Endothelial cell of umbilical vein (primary cell): ENCODE measurements at regions not wholly inside any gene's neighbourhood (a gene's known extent, or its start where the extent isn't known, plus 50 kb on each side); places are given as distances from the start of the nearest gene placed in this dataset.

Experiments used
- BruUV-seq: library from RNA; stranded (reverse); fragments of 400-500 nt; replicated peaks from 2 replicates; lab custom pipeline; 2021; lab: Mats Ljungman, UMichigan
- CTCF ChIA-PET: fragments of 300-600, 350-600 bp; sonication (Branson Sonifier 250); formaldehyde crosslinking; loops from one replicate; lab custom pipeline; 2021; ENCODE audit warnings: antibody characterized with exemption, inconsistent platforms; lab: Charles Lee
- POLR2A ChIA-PET: fragments of 300-600, 350-600 bp; sonication (Branson Sonifier 250); formaldehyde crosslinking; loops from one replicate; lab custom pipeline; 2021; ENCODE audit warnings: antibody characterized with exemption, inconsistent platforms; lab: Charles Lee
- DNase-seq: peaks from one replicate; pipeline ENCODE4 v3.0.0-alpha.2; 2011; ENCODE audit warnings: low read depth, low spot score
- FAIRE-seq: peaks from 2 replicates; lab custom pipeline; 2011; peaks lifted over from hg19 to GRCh38; lab: Jason Lieb, UNC
- H2AFZ ChIP-seq: 2 replicates; pipeline ENCODE4 v1.6.0; 2012; ENCODE audit warnings: low read depth, low read length, control low read depth, inconsistent platforms
- H3K27ac ChIP-seq: 2 replicates; pipeline ENCODE4 v1.5.1; 2011; ENCODE audit warnings: low read depth, mild to moderate bottlenecking, control low read depth, low read length, moderate library complexity; ENCODE audit not compliant: insufficient read depth
- H3K27me3 ChIP-seq, 2 experiments: 2 replicates each; pipeline versions ENCODE4 v1.6.0 to v1.6.1; 2011; ENCODE audit warnings: low read length in 2 of 2, mixed read lengths in 1 of 2; ENCODE audit not compliant: control insufficient read depth in 2 of 2, insufficient read depth in 2 of 2
- H3K36me3 ChIP-seq, 2 experiments: 2 replicates in 1 of 2; 3 replicates in 1 of 2; pipeline ENCODE4 v1.5.1; 2011; ENCODE audit warnings: low read length in 2 of 2, mild to moderate bottlenecking in 1 of 2, moderate library complexity in 1 of 2; ENCODE audit not compliant: control insufficient read depth in 2 of 2, insufficient read depth in 2 of 2; ENCODE audit errors: extremely low read depth in 1 of 2
- H3K4me1 ChIP-seq: 3 replicates; pipeline ENCODE4 v1.5.1; 2011; ENCODE audit warnings: mild to moderate bottlenecking, low read length; ENCODE audit not compliant: control insufficient read depth, insufficient read depth; ENCODE audit errors: extremely low read depth
- H3K4me2 ChIP-seq: 2 replicates; pipeline ENCODE4 v1.6.1; 2011; ENCODE audit warnings: low read length, control low read depth, mixed read lengths; ENCODE audit not compliant: insufficient read depth
- H3K4me3 ChIP-seq, 3 experiments: fragments of 200-600 bp in 1 of 3; sonication (generic), shearing (Covaris generic) in 1 of 3; replicated peaks in 1 of 3; 2 replicates each; pipeline ENCODE4 v1.5.1; 2011 to 2016; ENCODE audit warnings: control low read depth in 3 of 3, low read length in 3 of 3, mild to moderate bottlenecking in 2 of 3, inconsistent platforms in 1 of 3, low read depth in 1 of 3, moderate library complexity in 1 of 3; ENCODE audit not compliant: insufficient read depth in 1 of 3
- H3K79me2 ChIP-seq: 2 replicates; pipeline ENCODE4 v1.6.0; 2012; ENCODE audit warnings: low read length, inconsistent platforms; ENCODE audit not compliant: control insufficient read depth, insufficient read depth
- H3K9ac ChIP-seq: replicated peaks from 2 replicates; pipeline ENCODE3; 2011; ENCODE audit warnings: low read length, control low read depth; ENCODE audit not compliant: insufficient read depth; ENCODE audit errors: extremely low read depth
- H3K9me1 ChIP-seq: replicated peaks from 3 replicates; pipeline ENCODE4 v1.6.0; 2011; ENCODE audit warnings: mild to moderate bottlenecking, low read length; ENCODE audit not compliant: control insufficient read depth, insufficient read depth; ENCODE audit errors: extremely low read depth
- H3K9me3 ChIP-seq: replicated peaks from 2 replicates; pipeline ENCODE4 v1.5.1; 2012; ENCODE audit warnings: low read length, inconsistent platforms; ENCODE audit not compliant: control insufficient read depth, insufficient read depth
- H4K20me1 ChIP-seq: replicated peaks from 2 replicates; pipeline ENCODE3; 2011; ENCODE audit warnings: mild to moderate bottlenecking, low read length; ENCODE audit not compliant: control insufficient read depth, insufficient read depth; ENCODE audit errors: extremely low read depth
- CTCF ChIP-seq, 2 donors: IDR thresholded peaks; 1 replicate in 1 of 2; 2 replicates in 1 of 2; pipeline ENCODE4 v1.5.1; 2011; ENCODE audit warnings: low read length in 2 of 2, mild to moderate bottlenecking in 2 of 2, moderate library complexity in 2 of 2, control low read depth in 1 of 2, inconsistent platforms in 1 of 2, low read depth in 1 of 2; ENCODE audit not compliant: insufficient read depth in 1 of 2; ENCODE audit errors: extremely low read depth in 1 of 2
- EZH2 ChIP-seq: IDR thresholded peaks from 2 replicates; pipeline ENCODE4 v1.6.1; 2012; ENCODE audit warnings: borderline replicate concordance, low read depth, mild to moderate bottlenecking, moderate library complexity, low read length, inconsistent platforms; ENCODE audit not compliant: severe bottlenecking
- FOS ChIP-seq: IDR thresholded peaks from 2 replicates; pipeline ENCODE4 v1.6.1; 2011; ENCODE audit warnings: mild to moderate bottlenecking, low read length, moderate library complexity, borderline replicate concordance; ENCODE audit not compliant: insufficient read depth
- GATA2 ChIP-seq: IDR thresholded peaks from 2 replicates; pipeline ENCODE4 v1.7.0; 2011; ENCODE audit warnings: low read depth, mild to moderate bottlenecking, moderate library complexity, mixed read lengths, low read length; ENCODE audit not compliant: insufficient read length, insufficient read depth
- JUN ChIP-seq: IDR thresholded peaks from 2 replicates; pipeline ENCODE4 v1.6.1; 2011; ENCODE audit warnings: borderline replicate concordance, low read depth; ENCODE audit not compliant: insufficient read length, insufficient read depth
- MAX ChIP-seq: IDR thresholded peaks from 2 replicates; pipeline ENCODE4 v1.6.1; 2011; ENCODE audit not compliant: insufficient read depth, insufficient read length
- MYC ChIP-seq: IDR thresholded peaks from one replicate; pipeline ENCODE4 v1.6.1; 2011; ENCODE audit warnings: mild to moderate bottlenecking, low read depth, low read length
- POLR2A ChIP-seq: IDR thresholded peaks from 2 replicates; pipeline ENCODE4 v1.6.1; 2012; ENCODE audit warnings: low read depth, mild to moderate bottlenecking, control low read depth, low read length
- POLR2AphosphoS5 ChIP-seq: IDR thresholded peaks from 2 replicates; pipeline ENCODE4 v1.6.1; 2012; ENCODE audit warnings: low read depth, mild to moderate bottlenecking, control low read depth, low read length, moderate library complexity; ENCODE audit not compliant: insufficient read depth
- dilution Hi-C: fragments of 300-500 bp; cut with MboI; formaldehyde crosslinking; loops from one replicate; pipeline ENCODE4 v1.15.0; 2019; ENCODE audit warnings: low sequenced_read_pairs; ENCODE audit not compliant: extremely low pct_ligation_motif_present
- intact Hi-C: fragments of 100-400 bp; cut with micrococcal nuclease; formaldehyde crosslinking; loops from one replicate; pipeline ENCODE4 v1.10.0; 2022

- CTCF ChIA-PET = interaction anchor here (1.2 kb wide), 1 partner anchor 18 kb away, joined by 3 read pairs; no protein-coding TSS in a partner anchor
- Histone ChIP-seq H3K27me3 (peaks cover 2 to 12% of the 10 kb centered on the region in 2 experiments), H4K20me1 (no peaks in the 10 kb centered on the region), H3K9me3 (no peaks in the 10 kb centered on the region), H3K9ac (no peak overlapping the region), H3K36me3 (no peaks in the 10 kb centered on the region), H3K9me1 (no peaks in the 10 kb centered on the region), H3K4me2 (no peak overlapping the region), H3K27ac (no peak overlapping the region), H2AFZ (no peak overlapping the region), H3K4me3 (no peak overlapping the region), H3K4me1 (peaks cover 6% of the 10 kb centered on the region), H3K79me2 (no peaks in the 10 kb centered on the region)
- POLR2A ChIA-PET = no interaction called here
- dilution Hi-C loops = no loop called here
- no TSS peak for BruUV-seq
- FAIRE-seq (no peak), DNase-seq (no peak)
- intact Hi-C loops = no loop called here
- no peak for TF ChIP-seq MAX
- no peak for TF ChIP-seq FOS
- TF ChIP-seq POLR2AphosphoS5 = no peak
- no peak for TF ChIP-seq POLR2A
- TF ChIP-seq MYC = no peak
- TF ChIP-seq CTCF (IDR thresholded peaks at IDR 0.05; ENCODE audit: extremely low read depth in 1 of 2, insufficient read depth in 1 of 2, low read depth in 1 of 2, low read length in 2 of 2) = no peak
- no peak for TF ChIP-seq JUN
- TF ChIP-seq GATA2 = no peak
- no peak for TF ChIP-seq EZH2
Measured at GRCh38 chr6:26290941-26291340, 74.1 kb upstream of the BTN3A2 start.
